ENCODE measurements at regions not wholly inside any gene's neighbourhood (a gene's known extent, or its start where the extent isn't known, plus 50 kb on each side); places are given as distances from the start of the nearest gene placed in this dataset.
"Not testable (repeated sequence)": the region's sequence is repeated elsewhere in the genome, so short reads cannot be mapped to it uniquely, and the experiment has no call there.

GRCh38 chr14:51444353-51445000, 204.4 kb downstream of the TMX1 start:
- no peak for DNase-seq (ENCODE audit: low read depth in 2 of 2)

- DNase-seq (ENCODE audit: low read depth in 2 of 2): no peak
These were observed 204.9 kb downstream of the TMX1 start for GRCh38 chr14:51445001-51445390.

GRCh38 chr14:51446771-51447170, 204.9 kb upstream of the FRMD6 start:
- DNase-seq (ENCODE audit: low read depth in 2 of 2): no peak

GRCh38 chr14:51447411-51447810, 204.3 kb upstream of the FRMD6 start:
- DNase-seq (ENCODE audit: low read depth in 2 of 2): no peak

GRCh38 chr14:51448831-51449670, 202.7 kb upstream of the FRMD6 start:
- DNase-seq (ENCODE audit: low read depth in 2 of 2): no peak

- DNase-seq (ENCODE audit: low read depth in 2 of 2): no peak
These were observed 202.0 kb upstream of the FRMD6 start for GRCh38 chr14:51449681-51450080.

- DNase-seq (ENCODE audit: low read depth in 2 of 2): no peak
These were observed 200.1 kb upstream of the FRMD6 start for GRCh38 chr14:51451561-51451960.

GRCh38 chr14:51453869-51454268, 197.8 kb upstream of the FRMD6 start:
- DNase-seq (ENCODE audit: low read depth in 2 of 2): no peak

- DNase-seq (ENCODE audit: low read depth in 2 of 2): no peak
These were observed 197.4 kb upstream of the FRMD6 start for GRCh38 chr14:51454351-51454750.

- DNase-seq (ENCODE audit: low read depth in 2 of 2): no peak
These were observed 196.5 kb upstream of the FRMD6 start for GRCh38 chr14:51455041-51455835.

- DNase-seq (ENCODE audit: low read depth in 2 of 2): no peak
These were observed 193.7 kb upstream of the FRMD6 start for GRCh38 chr14:51457843-51458562.

GRCh38 chr14:51458563-51458955, 193.2 kb upstream of the FRMD6 start:
- DNase-seq (ENCODE audit: low read depth in 2 of 2): no peak

- no peak for DNase-seq (ENCODE audit: low read depth in 2 of 2)
These were observed 191.7 kb upstream of the FRMD6 start for GRCh38 chr14:51460011-51460410.

GRCh38 chr14:51462182-51462581, 189.5 kb upstream of the FRMD6 start:
- DNase-seq (ENCODE audit: low read depth in 2 of 2): no peak

GRCh38 chr14:51462706-51463105, 189.0 kb upstream of the FRMD6 start:
- DNase-seq (ENCODE audit: low read depth in 2 of 2): no peak

- no peak for DNase-seq (ENCODE audit: low read depth in 2 of 2)
These were observed 188.2 kb upstream of the FRMD6 start for GRCh38 chr14:51463461-51463860.

GRCh38 chr14:51464411-51464810, 187.3 kb upstream of the FRMD6 start:
- DNase-seq (ENCODE audit: low read depth in 2 of 2): no peak

- DNase-seq (ENCODE audit: low read depth in 2 of 2): no peak
These were observed 186.2 kb upstream of the FRMD6 start for GRCh38 chr14:51465486-51465885.

- DNase-seq (ENCODE audit: low read depth in 2 of 2): not testable (repeated sequence)
These were observed 184.3 kb upstream of the FRMD6 start for GRCh38 chr14:51467392-51467791.

- DNase-seq (ENCODE audit: low read depth in 2 of 2): no peak
These were observed 183.2 kb upstream of the FRMD6 start for GRCh38 chr14:51468523-51468922.

- DNase-seq (ENCODE audit: low read depth in 2 of 2): no peak
These were observed 178.8 kb upstream of the FRMD6 start for GRCh38 chr14:51472881-51473280.

GRCh38 chr14:51473351-51473750, 178.4 kb upstream of the FRMD6 start:
- no peak for DNase-seq (ENCODE audit: low read depth in 2 of 2)

Data from stimulated activated CD4-positive, alpha-beta T cell treated with anti-CD3 and anti-CD28 coated beads, Interleukin-12 subunit alpha, Interleukin-12 subunit beta, amount 100 ng/mL, for 24 hours (primary cell).